IMR-90 (cell line): ENCODE measurements at regions not wholly inside any gene's neighbourhood (a gene's known extent, or its start where the extent isn't known, plus 50 kb on each side); places are given as distances from the start of the nearest gene placed in this dataset.
A peak's percentile ranks its signal among the peaks of the same experiment; 100 is the strongest.

Experiments
- ATAC-seq: fragments of 200-7000 bp; cut with Tn5 transposase; 2 replicates; pipeline ENCODE4 v1.9.1; 2020; ENCODE audit warnings: low read depth, mild to moderate bottlenecking, moderate library complexity
- BruUV-seq: library from RNA; stranded (reverse); fragments of 400-500 nt; replicated peaks from 2 replicates; lab custom pipeline; 2021; lab: Mats Ljungman, UMichigan
- CTCF ChIA-PET: fragments of 300-600 bp; formaldehyde crosslinking; extraction: SDS; loops from one replicate; lab custom pipeline; 2021; ENCODE audit warnings: antibody characterized with exemption; lab: Yijun Ruan, JAX
- POLR2A ChIA-PET: fragments of 300-600 bp; sonication (Branson Sonifier 250); formaldehyde crosslinking; loops from one replicate; lab custom pipeline; 2022; ENCODE audit warnings: antibody characterized with exemption; ENCODE audit not compliant: unreplicated experiment; lab: Charles Lee
- DNase-seq: peaks from one replicate; pipeline ENCODE4 v3.0.0; 2013
- H2AFZ ChIP-seq: replicated peaks from 2 replicates; pipeline ENCODE3; 2013; ENCODE audit warnings: low read length, mild to moderate bottlenecking; ENCODE audit not compliant: poor library complexity
- H2AK5ac ChIP-seq: 2 replicates; pipeline ENCODE4 v1.6.1; 2013; ENCODE audit warnings: low read depth, low read length, inconsistent platforms
- H2AK9ac ChIP-seq: replicated peaks from 2 replicates; pipeline ENCODE3; 2013; ENCODE audit warnings: mild to moderate bottlenecking, low read depth, low read length, moderate library complexity; ENCODE audit not compliant: poor library complexity
- H2BK120ac ChIP-seq: 2 replicates; pipeline ENCODE4 v1.6.1; 2013; ENCODE audit warnings: low read depth, low read length, inconsistent platforms
- H2BK15ac ChIP-seq: 3 replicates; pipeline ENCODE4 v1.6.1; 2013; ENCODE audit warnings: low read depth, low read length, inconsistent platforms
- H2BK20ac ChIP-seq: 2 replicates; pipeline ENCODE4 v1.6.1; 2013; ENCODE audit warnings: low read depth, mild to moderate bottlenecking, inconsistent platforms, low read length, moderate library complexity
- H2BK5ac ChIP-seq: 2 replicates; pipeline ENCODE4 v1.6.1; 2013; ENCODE audit warnings: mild to moderate bottlenecking, low read depth, low read length, inconsistent platforms; ENCODE audit not compliant: poor library complexity, severe bottlenecking
- H3K14ac ChIP-seq: replicated peaks from 2 replicates; pipeline ENCODE4 v1.6.1; 2013; ENCODE audit warnings: low read depth, low read length, inconsistent platforms
- H3K18ac ChIP-seq: 2 replicates; pipeline ENCODE4 v1.6.1; 2013; ENCODE audit warnings: low read depth, low read length, control low read depth
- H3K23ac ChIP-seq: 2 replicates; pipeline ENCODE4 v1.6.1; 2013; ENCODE audit warnings: low read depth, low read length, inconsistent platforms
- H3K27ac ChIP-seq: 2 replicates; pipeline ENCODE4 v1.5.1; 2013; ENCODE audit warnings: mild to moderate bottlenecking, control low read depth, low read length; ENCODE audit not compliant: insufficient read depth
- H3K27me3 ChIP-seq: 2 replicates; pipeline ENCODE4 v1.6.1; 2013; ENCODE audit warnings: low read length; ENCODE audit not compliant: control insufficient read depth, insufficient read depth
- H3K36me3 ChIP-seq: 2 replicates; pipeline ENCODE4 v1.6.1; 2013; ENCODE audit warnings: low read length, mixed read lengths; ENCODE audit not compliant: control insufficient read depth, insufficient read depth
- H3K4ac ChIP-seq: 2 replicates; pipeline ENCODE4 v1.6.1; 2013; ENCODE audit warnings: low read depth, low read length, inconsistent platforms
- H3K4me1 ChIP-seq: 2 replicates; pipeline ENCODE4 v1.6.1; 2013; ENCODE audit warnings: low read length, mixed read lengths; ENCODE audit not compliant: control insufficient read depth, insufficient read depth
- H3K4me2 ChIP-seq: 2 replicates; pipeline ENCODE4 v1.6.1; 2013; ENCODE audit warnings: low read depth, mild to moderate bottlenecking, control low read depth, low read length, moderate library complexity
- H3K4me3 ChIP-seq: 2 replicates; pipeline ENCODE4 v1.5.1; 2013; ENCODE audit warnings: low read depth, mild to moderate bottlenecking, control low read depth, low read length, moderate library complexity; ENCODE audit not compliant: insufficient read depth
- H3K56ac ChIP-seq: 2 replicates; pipeline ENCODE4 v1.6.1; 2013; ENCODE audit warnings: low read length, inconsistent platforms; ENCODE audit not compliant: insufficient read depth; ENCODE audit errors: extremely low read depth
- H3K79me1 ChIP-seq, 2 experiments: 2 replicates each; pipeline ENCODE4 v1.6.1; 2013; ENCODE audit warnings: low read length in 2 of 2, inconsistent platforms in 1 of 2, low read depth in 1 of 2
- H3K9ac ChIP-seq: 2 replicates; pipeline ENCODE4 v1.6.1; 2013; ENCODE audit warnings: low read depth, low read length, control low read depth
- H3K9me1 ChIP-seq: 2 replicates; pipeline ENCODE4 v1.6.1; 2013; ENCODE audit warnings: low read length, inconsistent platforms; ENCODE audit not compliant: insufficient read depth
- H3K9me3 ChIP-seq: 2 replicates; pipeline ENCODE4 v1.6.1; 2013; ENCODE audit warnings: low read length; ENCODE audit not compliant: control insufficient read depth, insufficient read depth
- H4K20me1 ChIP-seq: 2 replicates; pipeline ENCODE4 v1.6.1; 2013; ENCODE audit warnings: low read length, inconsistent platforms; ENCODE audit not compliant: insufficient read depth
- H4K5ac ChIP-seq: 2 replicates; pipeline ENCODE4 v1.6.1; 2013; ENCODE audit warnings: mild to moderate bottlenecking, low read depth, low read length, control low read depth
- H4K8ac ChIP-seq, 2 experiments: 2 replicates each; pipeline ENCODE4 v1.6.1; 2013; ENCODE audit warnings: low read depth in 2 of 2, low read length in 2 of 2, control low read depth in 1 of 2, inconsistent platforms in 1 of 2
- H4K91ac ChIP-seq: 2 replicates; pipeline ENCODE4 v1.6.1; 2013; ENCODE audit warnings: low read depth, low read length, inconsistent platforms; ENCODE audit not compliant: insufficient read depth
- BHLHE40 ChIP-seq: fragments of 150-350 bp; IDR thresholded peaks from 2 replicates; pipeline ENCODE4 v1.6.1; 2016; ENCODE audit warnings: mild to moderate bottlenecking, low read depth, low read length
- CEBPB ChIP-seq: IDR thresholded peaks from 2 replicates; pipeline ENCODE4 v1.6.1; 2012; ENCODE audit warnings: low read depth, low read length, improper control_type of control experiment
- CHD1 ChIP-seq: IDR thresholded peaks from 2 replicates; pipeline ENCODE4 v1.6.1; 2012; ENCODE audit warnings: low read depth, low read length, improper control_type of control experiment
- FOS ChIP-seq: fragments of 150-350 bp; IDR thresholded peaks from 2 replicates; pipeline ENCODE4 v1.6.1; 2016; ENCODE audit warnings: low read depth, low read length
- MAFK ChIP-seq: IDR thresholded peaks from 2 replicates; pipeline ENCODE4 v1.6.1; 2012; ENCODE audit warnings: low read depth, low read length, improper control_type of control experiment
- RFX5 ChIP-seq: IDR thresholded peaks from 2 replicates; pipeline ENCODE4 v1.8.0; 2012; ENCODE audit warnings: low read depth, mild to moderate bottlenecking, low read length, moderate library complexity
- WGBS, 2 experiments: methylation state at CpG; one replicate each; pipeline versions ENCODE4 v1.1.5 to v1.1.7; 2013; ENCODE audit warnings: missing lambda C conversion rate in 2 of 2; ENCODE audit not compliant: insufficient read length in 1 of 2; ENCODE audit errors: extremely low coverage in 2 of 2; 5-methylcytosine and 5-hydroxymethylcytosine counted together
- dilution Hi-C: fragments of 300-500 bp; cut with HindIII; formaldehyde crosslinking; loops from one replicate; pipeline ENCODE4 v1.14.3; 2018; ENCODE audit warnings: low sequenced_read_pairs; ENCODE audit not compliant: unreplicated experiment
- in situ Hi-C: fragments of 300-500 bp; cut with MboI; formaldehyde crosslinking; loops from 3 replicates; pipeline ENCODE4 v1.14.3; 2019; ENCODE audit warnings: low sequenced_read_pairs, inconsistent platforms, mixed read lengths
- intact Hi-C: fragments of 100-400 bp; cut with micrococcal nuclease; formaldehyde crosslinking; loops from 2 replicates; pipeline ENCODE4 v1.10.0; 2022
- TF ChIP-seq, protein P1 (sequence below): fragments of 150-350 bp; IDR thresholded peaks from 2 replicates; pipeline ENCODE4 v1.6.1; 2017; ENCODE audit warnings: mild to moderate bottlenecking, antibody characterized with exemption, low read length, low read depth

- Histone ChIP-seq H2BK20ac (no peak overlapping the region), H4K8ac (no peak overlapping the region), H4K20me1 (no peaks in the 10 kb centered on the region), H3K27me3 (no peaks in the 10 kb centered on the region), H3K4me2 (no peak overlapping the region), H3K4me1 (peaks cover 10% of the 10 kb centered on the region), H3K4me3 (no peak overlapping the region), H4K5ac (no peak overlapping the region), H2BK5ac (no peak overlapping the region), H2AK5ac (no peak overlapping the region), H3K56ac (no peak overlapping the region), H3K36me3 (no peaks in the 10 kb centered on the region), H2AFZ (no peak overlapping the region), H3K18ac (no peak overlapping the region), H4K91ac (no peak overlapping the region), H3K9ac (no peak overlapping the region), H3K9me3 (no peaks in the 10 kb centered on the region), H3K23ac (no peak overlapping the region), H3K4ac (no peak overlapping the region), H3K9me1 (peaks cover 4% of the 10 kb centered on the region; the same call in 1 of the 2 replicates), H2AK9ac (no peak overlapping the region), H2BK120ac (no peak overlapping the region), H3K14ac (no peak overlapping the region), H2BK15ac (no peak overlapping the region), H3K27ac (no peak overlapping the region), H3K79me1 (no peaks in the 10 kb centered on the region)
- DNase-seq (no peak), ATAC-seq (no peak)
- CTCF ChIA-PET, result no interaction called here
- TF ChIP-seq RFX5, result no peak
- no peak for TF ChIP-seq CEBPB
- no peak for TF ChIP-seq FOS
- peak; percentile 72 for TF ChIP-seq MAFK
- no peak for TF ChIP-seq CHD1
- TF ChIP-seq, protein P1, sequence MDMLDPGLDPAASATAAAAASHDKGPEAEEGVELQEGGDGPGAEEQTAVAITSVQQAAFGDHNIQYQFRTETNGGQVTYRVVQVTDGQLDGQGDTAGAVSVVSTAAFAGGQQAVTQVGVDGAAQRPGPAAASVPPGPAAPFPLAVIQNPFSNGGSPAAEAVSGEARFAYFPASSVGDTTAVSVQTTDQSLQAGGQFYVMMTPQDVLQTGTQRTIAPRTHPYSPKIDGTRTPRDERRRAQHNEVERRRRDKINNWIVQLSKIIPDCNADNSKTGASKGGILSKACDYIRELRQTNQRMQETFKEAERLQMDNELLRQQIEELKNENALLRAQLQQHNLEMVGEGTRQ, result no peak
- no peak for TF ChIP-seq BHLHE40
- intact Hi-C loops (loop anchor here (5.0 kb wide), 1 partner anchor 337 kb away; the partner anchor contains the start of gene LDB2), in situ Hi-C loops (no loop called here), dilution Hi-C loops (no loop called here)
- no TSS peak for BruUV-seq
- WGBS, 2 experiments, result no CpG with 5 or more reads among the region's 1 CpG
- POLR2A ChIA-PET, result no interaction called here
Measured at GRCh38 chr4:17234678-17235077, 277.2 kb downstream of the QDPR start.
